Uterus (tissue), 2 donors: ENCODE measurements at regions not wholly inside any gene's neighbourhood (a gene's known extent, or its start where the extent isn't known, plus 50 kb on each side); places are given as distances from the start of the nearest gene placed in this dataset.

Experiments
- CTCF ChIP-seq, 4 experiments: fragments of 200-600 bp in 2 of 4; fragments of 450-650 bp in 2 of 4; sonication (generic) in 2 of 4; IDR thresholded peaks; one replicate each; pipeline ENCODE4 v1.5.1; 2016 to 2019; ENCODE audit warnings: antibody characterized with exemption in 4 of 4, mild to moderate bottlenecking in 2 of 4, moderate library complexity in 1 of 4
- POLR2A ChIP-seq, 2 donors: fragments of 450-650 bp; IDR thresholded peaks; one replicate each; pipeline ENCODE4 v1.6.1; 2016; ENCODE audit warnings: antibody characterized with exemption in 2 of 2, mild to moderate bottlenecking in 1 of 2, moderate library complexity in 1 of 2

- TF ChIP-seq CTCF (IDR thresholded peaks at IDR 0.05) = no peak
- no peak for TF ChIP-seq POLR2A (IDR thresholded peaks at IDR 0.05)
Measured at GRCh38 chr9:86796666-86797065, 150.6 kb downstream of the GAS1 start.
